PC-9 (cell line): ENCODE measurements at regions not wholly inside any gene's neighbourhood (a gene's known extent, or its start where the extent isn't known, plus 50 kb on each side); places are given as distances from the start of the nearest gene placed in this dataset.

Experiments used
- BruUV-seq: library from RNA; stranded (reverse); fragments of 400-500 nt; replicated peaks from 2 replicates; lab custom pipeline; 2021; lab: Mats Ljungman, UMichigan
- CTCF ChIA-PET: fragments of 300-600 bp; sonication (Branson Sonifier 250); formaldehyde crosslinking; loops from one replicate; lab custom pipeline; 2022; ENCODE audit warnings: antibody characterized with exemption; lab: Charles Lee
- POLR2A ChIA-PET: fragments of 300-600 bp; sonication (Branson Sonifier 250); formaldehyde crosslinking; loops from one replicate; lab custom pipeline; 2022; ENCODE audit warnings: antibody characterized with exemption; ENCODE audit not compliant: unreplicated experiment; lab: Charles Lee
- DNase-seq, 2 experiments: peaks; one replicate each; pipeline versions ENCODE4 v3.0.0 to v3.0.0-alpha.2; 2015 to 2022; ENCODE audit warnings: mixed read lengths in 1 of 2
- H2AFZ ChIP-seq: fragments of 200-600 bp; sonication (generic); 2 replicates; pipeline ENCODE4 v1.8.1; 2017; ENCODE audit warnings: antibody characterized with exemption
- H3F3A ChIP-seq: fragments of 200-600 bp; sonication (generic); 2 replicates; pipeline ENCODE4 v1.8.1; 2017; ENCODE audit warnings: antibody characterized with exemption, mild to moderate bottlenecking, low read depth; ENCODE audit not compliant: insufficient read depth
- H3K27ac ChIP-seq: fragments of 200-600 bp; sonication (generic); 2 replicates; pipeline ENCODE4 v1.6.1; 2016; ENCODE audit warnings: mixed run types
- H3K27me3 ChIP-seq: fragments of 200-600 bp; sonication (generic); 2 replicates; pipeline ENCODE4 v1.6.1; 2016; ENCODE audit warnings: low read depth, mixed run types; ENCODE audit not compliant: insufficient read depth
- H3K36me3 ChIP-seq: fragments of 200-600 bp; sonication (generic); 2 replicates; pipeline ENCODE4 v1.6.1; 2016; ENCODE audit warnings: low read depth, mixed run types
- H3K4me1 ChIP-seq: fragments of 200-600 bp; sonication (generic); replicated peaks from 2 replicates; pipeline ENCODE4 v1.6.1; 2016; ENCODE audit warnings: mixed run types; ENCODE audit not compliant: insufficient read depth
- H3K4me2 ChIP-seq: fragments of 200-600 bp; sonication (generic); 2 replicates; pipeline ENCODE4 v1.6.1; 2017; ENCODE audit warnings: mixed run types
- H3K4me3 ChIP-seq: fragments of 200-600 bp; sonication (generic); 2 replicates; pipeline ENCODE4 v1.6.1; 2016; ENCODE audit warnings: mixed run types
- H3K79me2 ChIP-seq: fragments of 200-600 bp; sonication (generic); 2 replicates; pipeline ENCODE4 v1.6.1; 2017; ENCODE audit warnings: low read depth, mixed run types
- H3K9me2 ChIP-seq: fragments of 200-600 bp; sonication (generic); 2 replicates; pipeline ENCODE4 v1.8.1; 2017; ENCODE audit warnings: mild to moderate bottlenecking; ENCODE audit not compliant: insufficient read depth
- H3K9me3 ChIP-seq: fragments of 200-600 bp; sonication (generic); 2 replicates; pipeline ENCODE4 v1.8.1; 2016; ENCODE audit warnings: low read depth; ENCODE audit not compliant: insufficient read depth
- H4K20me1 ChIP-seq: fragments of 200-600 bp; sonication (generic); 2 replicates; pipeline ENCODE4 v1.8.1; 2017; ENCODE audit not compliant: insufficient read depth
- EZH2 ChIP-seq: fragments of 200-600 bp; sonication (generic); IDR thresholded peaks from 2 replicates; pipeline ENCODE4 v1.8.0; 2017; ENCODE audit warnings: antibody characterized with exemption, low read depth
- intact Hi-C: fragments of 100-400 bp; cut with micrococcal nuclease; formaldehyde crosslinking; loops from one replicate; pipeline ENCODE4 v1.10.0; 2022; ENCODE audit not compliant: unreplicated experiment
- TF ChIP-seq, protein P1 (sequence below): fragments of 200-600 bp; sonication (generic); conservative IDR thresholded peaks from 2 replicates; pipeline ENCODE4 v1.6.1; 2017; ENCODE audit warnings: mixed run types, antibody characterized with exemption, mild to moderate bottlenecking, moderate library complexity

DNA sequence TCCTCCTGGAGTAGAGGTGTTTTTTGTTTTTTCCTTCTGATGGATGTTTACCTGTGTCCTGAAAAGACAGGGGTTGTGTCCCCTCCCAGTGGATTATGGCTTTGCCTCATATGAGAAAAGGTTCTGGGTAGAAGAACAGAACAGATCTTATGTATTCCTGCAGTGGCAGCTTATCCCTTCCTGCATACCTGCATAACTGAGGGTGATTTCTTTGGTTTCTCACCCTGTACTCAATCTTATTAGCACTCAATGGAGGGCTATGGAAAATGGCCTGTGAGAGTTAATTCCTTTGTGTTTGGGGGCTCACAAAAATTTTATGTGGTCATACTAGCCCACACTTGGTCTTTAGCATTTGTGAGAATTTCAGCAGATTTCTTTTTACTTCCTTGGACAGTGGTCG lies 482.0 kb upstream of the ONECUT1 start:
- Histone ChIP-seq H2AFZ (no peak overlapping the region), H3K9me2 (no peaks in the 10 kb centered on the region), H3K4me2 (no peak overlapping the region), H3K27ac (no peak overlapping the region), H3K36me3 (no peaks in the 10 kb centered on the region), H4K20me1 (no peaks in the 10 kb centered on the region), H3F3A (no peaks in the 10 kb centered on the region), H3K4me1 (no peaks in the 10 kb centered on the region), H3K4me3 (no peak overlapping the region), H3K9me3 (no peaks in the 10 kb centered on the region), H3K27me3 (no peaks in the 10 kb centered on the region), H3K79me2 (no peaks in the 10 kb centered on the region)
- no TSS peak for BruUV-seq
- intact Hi-C loops: no loop called here
- DNase-seq: no peak
- no peak for TF ChIP-seq EZH2
- TF ChIP-seq, protein P1, sequence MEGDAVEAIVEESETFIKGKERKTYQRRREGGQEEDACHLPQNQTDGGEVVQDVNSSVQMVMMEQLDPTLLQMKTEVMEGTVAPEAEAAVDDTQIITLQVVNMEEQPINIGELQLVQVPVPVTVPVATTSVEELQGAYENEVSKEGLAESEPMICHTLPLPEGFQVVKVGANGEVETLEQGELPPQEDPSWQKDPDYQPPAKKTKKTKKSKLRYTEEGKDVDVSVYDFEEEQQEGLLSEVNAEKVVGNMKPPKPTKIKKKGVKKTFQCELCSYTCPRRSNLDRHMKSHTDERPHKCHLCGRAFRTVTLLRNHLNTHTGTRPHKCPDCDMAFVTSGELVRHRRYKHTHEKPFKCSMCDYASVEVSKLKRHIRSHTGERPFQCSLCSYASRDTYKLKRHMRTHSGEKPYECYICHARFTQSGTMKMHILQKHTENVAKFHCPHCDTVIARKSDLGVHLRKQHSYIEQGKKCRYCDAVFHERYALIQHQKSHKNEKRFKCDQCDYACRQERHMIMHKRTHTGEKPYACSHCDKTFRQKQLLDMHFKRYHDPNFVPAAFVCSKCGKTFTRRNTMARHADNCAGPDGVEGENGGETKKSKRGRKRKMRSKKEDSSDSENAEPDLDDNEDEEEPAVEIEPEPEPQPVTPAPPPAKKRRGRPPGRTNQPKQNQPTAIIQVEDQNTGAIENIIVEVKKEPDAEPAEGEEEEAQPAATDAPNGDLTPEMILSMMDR: no peak
- CTCF ChIA-PET: no interaction called here
- POLR2A ChIA-PET: no interaction called here

DNA sequence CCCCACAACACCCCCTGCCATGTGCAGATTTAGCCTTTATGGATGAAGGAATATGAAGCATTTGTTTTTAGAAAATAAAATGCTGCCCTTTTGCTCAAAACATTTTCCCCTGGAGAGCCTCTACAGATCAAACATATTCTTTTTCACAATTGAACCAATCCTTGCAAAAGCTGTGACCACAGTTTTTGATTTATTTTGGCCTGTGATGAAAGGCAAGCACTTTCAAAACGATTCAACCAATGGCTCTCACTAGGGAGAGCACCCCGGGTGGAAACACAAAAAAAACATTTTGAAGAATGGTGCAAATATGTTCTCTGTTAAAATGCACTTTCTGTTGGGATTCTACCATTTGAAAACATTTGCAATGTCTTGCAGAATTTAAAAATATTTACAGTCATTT lies 476.0 kb upstream of the ONECUT1 start:
- Histone ChIP-seq H3K27ac (no peak overlapping the region), H3K4me1 (no peaks in the 10 kb centered on the region), H3K4me3 (no peak overlapping the region), H3K36me3 (no peaks in the 10 kb centered on the region), H4K20me1 (no peaks in the 10 kb centered on the region), H3K9me2 (no peaks in the 10 kb centered on the region), H3K27me3 (no peaks in the 10 kb centered on the region), H3F3A (no peaks in the 10 kb centered on the region), H3K79me2 (no peaks in the 10 kb centered on the region), H2AFZ (no peak overlapping the region), H3K4me2 (no peak overlapping the region), H3K9me3 (no peaks in the 10 kb centered on the region)
- intact Hi-C loops: no loop called here
- POLR2A ChIA-PET: no interaction called here
- TF ChIP-seq, protein P1: no peak
- TF ChIP-seq EZH2: no peak
- no peak for DNase-seq
- BruUV-seq: no TSS peak
- CTCF ChIA-PET: no interaction called here

DNA sequence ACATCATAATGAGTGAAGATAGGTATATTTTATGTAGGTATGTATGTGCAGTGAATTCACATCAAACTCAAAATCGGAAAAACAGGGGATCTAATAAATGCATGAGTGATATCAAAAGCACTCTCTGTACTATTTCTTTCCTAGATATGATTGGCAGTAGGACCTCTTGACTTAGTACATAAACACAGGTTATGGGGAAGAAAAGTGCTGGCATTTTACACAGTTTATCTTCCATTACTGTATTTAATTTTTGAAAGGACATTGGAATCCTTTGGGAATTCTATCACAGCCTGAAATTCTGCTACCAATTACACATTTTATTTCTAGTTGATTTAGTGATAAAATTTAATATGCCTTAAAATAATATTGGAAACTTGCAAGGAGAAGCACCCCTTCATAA lies 470.5 kb upstream of the ONECUT1 start:
- Histone ChIP-seq H3K4me3 (no peak overlapping the region), H4K20me1 (no peaks in the 10 kb centered on the region), H3K27ac (no peak overlapping the region), H3F3A (no peaks in the 10 kb centered on the region), H3K4me2 (no peak overlapping the region), H2AFZ (no peak overlapping the region), H3K36me3 (no peaks in the 10 kb centered on the region), H3K9me3 (no peaks in the 10 kb centered on the region), H3K9me2 (no peaks in the 10 kb centered on the region), H3K79me2 (no peaks in the 10 kb centered on the region), H3K27me3 (no peaks in the 10 kb centered on the region), H3K4me1 (no peaks in the 10 kb centered on the region)
- CTCF ChIA-PET: no interaction called here
- no peak for TF ChIP-seq EZH2
- TF ChIP-seq, protein P1: no peak
- no TSS peak for BruUV-seq
- no peak for DNase-seq
- intact Hi-C loops: no loop called here
- POLR2A ChIA-PET: no interaction called here
